ENCODE measurements at regions not wholly inside any gene's neighbourhood (a gene's known extent, or its start where the extent isn't known, plus 50 kb on each side); places are given as distances from the start of the nearest gene placed in this dataset.

- DNase-seq (ENCODE audit: extremely low spot score, unreplicated experiment), result no peak
- Mint-ChIP-seq H3K4me3 (no peak overlapping the region), H3K36me3 (no peaks in the 10 kb centered on the region), H3K27ac (no peak overlapping the region), H3K4me1 (ENCODE audit: unreplicated experiment) (no peaks in the 10 kb centered on the region), H3K27me3 (no peaks in the 10 kb centered on the region), H3K9me3 (no peaks in the 10 kb centered on the region)
- TF ChIP-seq CTCF (conservative IDR thresholded peaks at IDR 0.05), result no peak
Measured at GRCh38 chr5:6112538-6112937, 265.8 kb downstream of the MED10 start.

GRCh38 chr5:6112125-6112524, 266.2 kb downstream of the MED10 start:
- no peaks in the 10 kb centered on the region for H3K36me3 Mint-ChIP-seq
- H3K27ac Mint-ChIP-seq, result no peak overlapping the region
- H3K4me1 Mint-ChIP-seq (ENCODE audit: unreplicated experiment), result no peaks in the 10 kb centered on the region

GRCh38 chr5:6111131-6111530, 267.2 kb downstream of the MED10 start:
- Mint-ChIP-seq H3K4me3 (no peak overlapping the region), H3K27ac (no peak overlapping the region), H3K27me3 (peaks cover 4% of the 10 kb centered on the region), H3K4me1 (ENCODE audit: unreplicated experiment) (no peaks in the 10 kb centered on the region), H3K36me3 (no peaks in the 10 kb centered on the region), H3K9me3 (no peaks in the 10 kb centered on the region)
- DNase-seq (ENCODE audit: extremely low spot score, unreplicated experiment), result no peak
- no peak for TF ChIP-seq CTCF (conservative IDR thresholded peaks at IDR 0.05)

More at GRCh38 chr5:6112125-6112524, 266.2 kb downstream of the MED10 start:
- Mint-ChIP-seq H3K27me3 (no peaks in the 10 kb centered on the region), H3K9me3 (no peaks in the 10 kb centered on the region), H3K4me3 (no peak overlapping the region)
- TF ChIP-seq CTCF (conservative IDR thresholded peaks at IDR 0.05), result no peak
- no peak for DNase-seq (ENCODE audit: extremely low spot score, unreplicated experiment)

- H3K27ac Mint-ChIP-seq, result no peak overlapping the region
- peaks cover 4% of the 10 kb centered on the region for H3K27me3 Mint-ChIP-seq
- no peak for TF ChIP-seq CTCF (conservative IDR thresholded peaks at IDR 0.05)
- H3K4me1 Mint-ChIP-seq (ENCODE audit: unreplicated experiment), result no peaks in the 10 kb centered on the region
- no peaks in the 10 kb centered on the region for H3K9me3 Mint-ChIP-seq
- H3K4me3 Mint-ChIP-seq, result no peak overlapping the region
- H3K36me3 Mint-ChIP-seq, result no peaks in the 10 kb centered on the region
- no peak for DNase-seq (ENCODE audit: extremely low spot score, unreplicated experiment)
Measured at GRCh38 chr5:6110441-6111005, 267.8 kb downstream of the MED10 start.

- H3K4me3 Mint-ChIP-seq, result no peak overlapping the region
- DNase-seq (ENCODE audit: extremely low spot score, unreplicated experiment), result no peak
- no peaks in the 10 kb centered on the region for H3K4me1 Mint-ChIP-seq (ENCODE audit: unreplicated experiment)
- peaks cover 5% of the 10 kb centered on the region for H3K27me3 Mint-ChIP-seq
- no peaks in the 10 kb centered on the region for H3K9me3 Mint-ChIP-seq
- H3K36me3 Mint-ChIP-seq, result no peaks in the 10 kb centered on the region
- no peak overlapping the region for H3K27ac Mint-ChIP-seq
- no peak for TF ChIP-seq CTCF (conservative IDR thresholded peaks at IDR 0.05)
Measured at GRCh38 chr5:6108981-6109825, 269.1 kb downstream of the MED10 start.
